HFF-Myc (cell line): ENCODE measurements at regions not wholly inside any gene's neighbourhood (a gene's known extent, or its start where the extent isn't known, plus 50 kb on each side); places are given as distances from the start of the nearest gene placed in this dataset.

Experiments
- DNase-seq: peaks from one replicate; pipeline ENCODE4 v3.0.0-alpha.2; 2011; ENCODE audit warnings: low read depth; ENCODE audit errors: extremely low read depth
- H3K4me3 ChIP-seq: replicated peaks from 2 replicates; pipeline ENCODE4 v1.5.1; 2011; ENCODE audit warnings: low read depth, mild to moderate bottlenecking, control low read depth, low read length
- TF ChIP-seq, protein P1 (sequence below): IDR thresholded peaks from 2 replicates; pipeline ENCODE4 v1.5.1; 2012; ENCODE audit warnings: mild to moderate bottlenecking, low read depth, low read length, control low read depth; ENCODE audit errors: missing control alignments

DNA sequence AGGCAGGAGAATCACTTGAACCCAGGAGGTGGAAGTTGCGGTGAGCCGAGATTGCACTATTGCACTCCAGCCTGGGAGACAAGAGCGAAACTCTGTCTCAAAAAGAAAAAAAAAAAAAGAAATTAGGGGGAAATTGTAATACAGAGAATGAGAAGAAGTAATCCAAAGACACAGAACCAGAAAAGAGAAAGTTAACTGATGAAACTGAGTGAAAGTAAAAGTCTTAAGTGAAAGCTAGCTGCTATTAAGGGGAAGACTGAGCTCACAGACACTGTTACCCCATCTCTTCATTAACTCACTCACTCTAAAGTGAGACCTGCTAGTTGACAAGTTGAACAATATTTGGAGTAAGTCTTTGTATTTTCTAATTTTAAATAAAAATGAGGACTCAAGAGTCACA lies 763.0 kb upstream of the PCDH10 start:
- no peak for DNase-seq
- TF ChIP-seq, protein P1, sequence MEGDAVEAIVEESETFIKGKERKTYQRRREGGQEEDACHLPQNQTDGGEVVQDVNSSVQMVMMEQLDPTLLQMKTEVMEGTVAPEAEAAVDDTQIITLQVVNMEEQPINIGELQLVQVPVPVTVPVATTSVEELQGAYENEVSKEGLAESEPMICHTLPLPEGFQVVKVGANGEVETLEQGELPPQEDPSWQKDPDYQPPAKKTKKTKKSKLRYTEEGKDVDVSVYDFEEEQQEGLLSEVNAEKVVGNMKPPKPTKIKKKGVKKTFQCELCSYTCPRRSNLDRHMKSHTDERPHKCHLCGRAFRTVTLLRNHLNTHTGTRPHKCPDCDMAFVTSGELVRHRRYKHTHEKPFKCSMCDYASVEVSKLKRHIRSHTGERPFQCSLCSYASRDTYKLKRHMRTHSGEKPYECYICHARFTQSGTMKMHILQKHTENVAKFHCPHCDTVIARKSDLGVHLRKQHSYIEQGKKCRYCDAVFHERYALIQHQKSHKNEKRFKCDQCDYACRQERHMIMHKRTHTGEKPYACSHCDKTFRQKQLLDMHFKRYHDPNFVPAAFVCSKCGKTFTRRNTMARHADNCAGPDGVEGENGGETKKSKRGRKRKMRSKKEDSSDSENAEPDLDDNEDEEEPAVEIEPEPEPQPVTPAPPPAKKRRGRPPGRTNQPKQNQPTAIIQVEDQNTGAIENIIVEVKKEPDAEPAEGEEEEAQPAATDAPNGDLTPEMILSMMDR = no peak

DNA sequence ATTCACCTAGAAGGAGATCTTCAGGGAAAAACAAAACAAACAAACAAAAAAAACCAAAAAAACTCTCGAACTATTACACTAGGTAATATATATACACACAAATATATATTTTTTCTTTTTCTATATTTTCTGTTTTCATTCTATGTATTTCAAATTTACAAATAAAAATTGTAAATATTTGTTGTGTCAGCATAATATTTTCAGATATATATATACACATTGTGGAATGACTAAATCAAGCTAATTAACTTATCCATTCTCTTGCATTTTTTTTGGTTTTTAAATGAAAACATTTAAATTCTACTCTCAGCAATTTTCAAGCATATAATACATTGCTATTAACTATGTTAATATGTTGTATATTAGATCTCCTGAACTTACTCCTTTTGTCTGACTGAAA lies 762.0 kb upstream of the PCDH10 start:
- H3K4me3 ChIP-seq = no peak overlapping the region
- no peak for DNase-seq

More for the DNA sequence above, 763.0 kb upstream of the PCDH10 start:
- no peak overlapping the region for H3K4me3 ChIP-seq

DNA sequence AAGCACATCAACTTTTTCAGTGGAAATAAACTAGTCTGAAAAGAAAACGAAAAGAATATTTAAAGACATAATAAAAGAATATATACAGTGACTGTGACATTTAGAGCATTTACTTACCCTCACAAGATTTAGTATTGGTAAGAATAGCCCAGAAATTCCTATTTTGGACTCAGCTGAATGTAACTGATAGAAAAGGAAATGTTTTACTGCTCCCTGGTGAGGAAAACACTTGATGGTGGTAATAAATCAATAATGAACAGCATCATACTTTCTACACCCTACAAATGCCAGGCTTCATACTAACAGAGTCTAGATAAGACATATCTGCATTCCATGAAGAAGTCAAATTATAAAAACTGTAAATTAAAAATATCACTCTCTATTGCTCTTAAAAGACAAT lies 753.5 kb upstream of the PCDH10 start:
- DNase-seq = no peak
- no peak overlapping the region for H3K4me3 ChIP-seq
- TF ChIP-seq, protein P1 = no peak

More for the DNA sequence above, 762.0 kb upstream of the PCDH10 start:
- TF ChIP-seq, protein P1 = no peak

DNA sequence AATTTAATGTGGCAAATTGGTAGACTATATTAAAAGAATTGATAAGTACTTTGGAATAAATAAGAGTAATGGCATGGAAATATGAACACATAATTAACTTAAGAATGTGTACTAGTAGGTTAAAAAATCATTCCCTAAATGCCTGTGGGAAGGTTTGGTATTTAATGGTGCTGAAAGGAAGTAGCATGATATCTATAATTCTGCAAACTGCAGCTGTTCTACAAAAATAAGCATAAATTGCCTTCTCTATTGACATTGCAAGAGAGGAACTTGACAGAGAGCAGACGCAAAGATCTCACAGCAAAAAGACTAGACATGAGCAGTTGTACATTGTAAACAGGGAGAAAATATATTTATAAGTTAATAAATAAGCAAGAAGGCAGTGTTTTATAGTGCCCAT lies 752.5 kb upstream of the PCDH10 start:
- DNase-seq = no peak
- no peak overlapping the region for H3K4me3 ChIP-seq
- TF ChIP-seq, protein P1 = no peak

DNA sequence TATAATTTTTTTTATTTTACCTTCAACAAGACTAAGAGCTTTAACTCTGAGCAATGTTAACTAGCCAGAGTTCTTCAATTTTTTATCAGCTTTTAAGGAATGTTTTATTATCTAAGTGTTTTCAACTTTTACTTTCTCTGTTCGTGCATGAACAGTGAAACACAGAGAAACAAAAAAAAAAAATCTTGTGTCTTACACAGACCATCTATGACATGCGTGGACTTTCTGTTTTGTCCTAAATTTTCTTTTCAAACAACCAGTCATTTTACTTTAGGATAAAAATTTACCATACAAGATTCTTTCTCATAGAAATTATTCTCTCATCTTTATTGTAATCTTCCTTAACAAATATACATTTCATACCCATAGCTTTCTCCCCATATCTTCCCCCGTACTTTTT lies 731.9 kb upstream of the PCDH10 start:
- no peak for DNase-seq
- TF ChIP-seq, protein P1 = no peak
- H3K4me3 ChIP-seq = no peak overlapping the region

DNA sequence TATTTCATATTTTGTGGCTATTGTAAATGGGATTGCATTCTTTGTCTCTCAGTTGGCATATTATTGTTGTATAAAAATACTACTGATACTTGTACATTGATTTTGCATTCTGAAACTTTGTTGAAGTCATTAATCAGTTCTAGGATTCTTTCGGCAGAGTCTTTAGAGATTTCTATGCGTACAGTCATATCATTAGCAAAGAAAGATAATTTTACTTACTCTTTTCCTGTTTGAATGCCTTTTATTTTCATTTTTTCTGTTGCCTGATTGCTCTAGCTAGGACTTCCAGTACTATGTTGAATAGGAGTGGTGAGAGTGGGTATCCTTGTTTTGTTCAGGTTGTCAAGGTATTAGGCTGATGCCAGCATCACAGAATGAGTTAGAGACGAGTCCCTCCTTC lies 722.0 kb upstream of the PCDH10 start:
- TF ChIP-seq, protein P1 = no peak
- H3K4me3 ChIP-seq = no peak overlapping the region
- DNase-seq = no peak

DNA sequence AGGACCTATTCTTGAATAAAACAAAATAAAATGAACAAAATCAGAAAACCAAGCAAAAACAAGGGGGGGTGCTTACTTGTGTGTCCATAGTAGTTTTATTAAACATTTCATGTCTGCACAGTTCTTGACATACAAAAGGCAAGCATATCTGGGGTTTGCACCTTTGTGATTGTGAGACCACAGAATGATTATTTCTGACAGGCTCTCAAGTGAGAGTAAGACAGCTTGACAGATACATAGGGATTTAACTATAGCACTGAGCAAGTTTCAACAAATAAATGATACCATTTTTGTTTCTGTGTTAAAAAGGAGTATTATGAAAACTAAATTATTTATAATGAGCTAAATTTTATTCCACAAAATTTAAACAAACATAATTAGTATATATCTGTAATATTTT lies 712.0 kb upstream of the PCDH10 start:
- H3K4me3 ChIP-seq = no peak overlapping the region
- no peak for DNase-seq
- TF ChIP-seq, protein P1 = no peak
